H9 (cell line): ENCODE measurements at regions not wholly inside any gene's neighbourhood (a gene's known extent, or its start where the extent isn't known, plus 50 kb on each side); places are given as distances from the start of the nearest gene placed in this dataset.

Source experiments
- DNase-seq: peaks from one replicate; pipeline ENCODE4 v3.0.0-alpha.2; 2017
- H2AFZ ChIP-seq: one replicate; pipeline ENCODE4 v1.6.1; 2013; ENCODE audit warnings: mild to moderate bottlenecking, low read length, control low read depth, moderate library complexity
- H2AK5ac ChIP-seq: 2 replicates; pipeline ENCODE4 v1.6.1; 2013; ENCODE audit warnings: low read length, control low read depth, mixed read lengths; ENCODE audit not compliant: insufficient read length
- H2BK120ac ChIP-seq: one replicate; pipeline ENCODE4 v1.6.1; 2013; ENCODE audit warnings: low read depth, mild to moderate bottlenecking, low read length, control low read depth, inconsistent platforms; ENCODE audit not compliant: poor library complexity, severe bottlenecking
- H2BK12ac ChIP-seq: 2 replicates; pipeline ENCODE4 v1.6.1; 2013; ENCODE audit warnings: low read length, control low read depth, mixed read lengths, low read depth; ENCODE audit not compliant: insufficient read length
- H2BK15ac ChIP-seq: 2 replicates; pipeline ENCODE4 v1.6.1; 2013; ENCODE audit warnings: low read depth, low read length, control low read depth
- H2BK20ac ChIP-seq: one replicate; pipeline ENCODE4 v1.6.1; 2013; ENCODE audit warnings: low read depth, mild to moderate bottlenecking, low read length, control low read depth, inconsistent platforms; ENCODE audit not compliant: poor library complexity, severe bottlenecking
- H2BK5ac ChIP-seq: 2 replicates; pipeline ENCODE4 v1.6.1; 2013; ENCODE audit warnings: low read length, control low read depth, mixed read lengths; ENCODE audit not compliant: insufficient read length
- H3K14ac ChIP-seq: 2 replicates; pipeline ENCODE4 v1.6.1; 2013; ENCODE audit warnings: low read length, control low read depth; ENCODE audit not compliant: insufficient read depth
- H3K18ac ChIP-seq: 2 replicates; pipeline ENCODE4 v1.6.1; 2013; ENCODE audit warnings: low read depth, mild to moderate bottlenecking, mixed read lengths, low read length, control low read depth; ENCODE audit not compliant: insufficient read length
- H3K23ac ChIP-seq: 2 replicates; pipeline ENCODE4 v1.6.1; 2013; ENCODE audit warnings: low read length, control low read depth, mixed read lengths, low read depth; ENCODE audit not compliant: insufficient read length
- H3K23me2 ChIP-seq: 2 replicates; pipeline ENCODE4 v1.6.1; 2013; ENCODE audit warnings: low read depth, mild to moderate bottlenecking, mixed read lengths, low read length, control low read depth; ENCODE audit not compliant: insufficient read length, poor library complexity, severe bottlenecking
- H3K27ac ChIP-seq: 2 replicates; pipeline ENCODE4 v1.5.1; 2013; ENCODE audit warnings: low read length, control low read depth, mixed read lengths, low read depth; ENCODE audit not compliant: insufficient read length
- H3K27me3 ChIP-seq: 2 replicates; pipeline ENCODE4 v1.6.1; 2013; ENCODE audit warnings: low read length, control low read depth, inconsistent platforms; ENCODE audit not compliant: insufficient read depth
- H3K4ac ChIP-seq: 2 replicates; pipeline ENCODE4 v1.6.1; 2013; ENCODE audit warnings: low read depth, mild to moderate bottlenecking, control low read depth, inconsistent platforms, low read length, moderate library complexity
- H3K4me1 ChIP-seq: 2 replicates; pipeline ENCODE4 v1.6.1; 2013; ENCODE audit warnings: low read length, control low read depth, inconsistent platforms; ENCODE audit not compliant: insufficient read depth
- H3K4me2 ChIP-seq: 2 replicates; pipeline ENCODE4 v1.6.1; 2013; ENCODE audit warnings: low read length, control low read depth, mixed read lengths; ENCODE audit not compliant: insufficient read length, insufficient read depth
- H3K56ac ChIP-seq: 2 replicates; pipeline ENCODE4 v1.6.1; 2013; ENCODE audit warnings: low read depth, mild to moderate bottlenecking, mixed read lengths, low read length, control low read depth; ENCODE audit not compliant: insufficient read length
- H3K79me1 ChIP-seq: 2 replicates; pipeline ENCODE4 v1.6.1; 2013; ENCODE audit warnings: low read depth, mild to moderate bottlenecking, moderate library complexity, low read length, control low read depth, inconsistent platforms; ENCODE audit not compliant: insufficient read depth, poor library complexity, severe bottlenecking
- H3K79me2 ChIP-seq: 2 replicates; pipeline ENCODE4 v1.6.1; 2013; ENCODE audit warnings: low read length, control low read depth, inconsistent platforms; ENCODE audit not compliant: insufficient read depth
- H3K9ac ChIP-seq: 2 replicates; pipeline ENCODE4 v1.6.1; 2013; ENCODE audit warnings: low read length, control low read depth, mixed read lengths; ENCODE audit not compliant: insufficient read length; ENCODE audit errors: extremely low read depth
- H3K9me3 ChIP-seq: one replicate; pipeline ENCODE4 v1.6.1; 2013; ENCODE audit warnings: low read depth, low read length, inconsistent platforms; ENCODE audit not compliant: control insufficient read depth
- H3T11ph ChIP-seq: one replicate; pipeline ENCODE4 v1.6.1; 2013; ENCODE audit warnings: mild to moderate bottlenecking, low read length, control low read depth, inconsistent platforms
- H4K20me1 ChIP-seq: one replicate; pipeline ENCODE4 v1.6.1; 2013; ENCODE audit not compliant: control insufficient read depth, insufficient read length, insufficient read depth
- H4K5ac ChIP-seq: 2 replicates; pipeline ENCODE4 v1.6.1; 2013; ENCODE audit warnings: low read depth, mild to moderate bottlenecking, mixed read lengths, low read length, control low read depth; ENCODE audit not compliant: insufficient read length
- H4K8ac ChIP-seq: replicated peaks from 2 replicates; pipeline ENCODE4 v1.6.1; 2013; ENCODE audit warnings: low read length, control low read depth, mixed read lengths, low read depth; ENCODE audit not compliant: insufficient read length
- H4K91ac ChIP-seq: 2 replicates; pipeline ENCODE4 v1.6.1; 2013; ENCODE audit warnings: low read depth, mild to moderate bottlenecking, moderate library complexity, mixed read lengths, low read length, control low read depth; ENCODE audit not compliant: insufficient read length
- H3K27ac Mint-ChIP-seq, 3 experiments: 2 replicates in 2 of 3; 3 replicates in 1 of 3; pipeline ENCODE4 v1.8.0; 2020 to 2021; ENCODE audit warnings: mixed read lengths in 3 of 3, mild to moderate bottlenecking in 1 of 3, moderate library complexity in 1 of 3
- H3K27me3 Mint-ChIP-seq: 2 replicates; pipeline ENCODE4 v1.8.0; 2021; ENCODE audit warnings: low read depth, mild to moderate bottlenecking, moderate library complexity, mixed read lengths
- H3K36me3 Mint-ChIP-seq, 3 experiments: 2 replicates in 2 of 3; 3 replicates in 1 of 3; pipeline ENCODE4 v1.8.0; 2020 to 2021; ENCODE audit warnings: low read depth in 3 of 3, mixed read lengths in 3 of 3; ENCODE audit not compliant: insufficient read depth in 1 of 3
- H3K4me1 Mint-ChIP-seq, 2 experiments: 2 replicates each; pipeline ENCODE4 v1.8.0; 2020; ENCODE audit warnings: mixed read lengths in 2 of 2
- H3K4me3 Mint-ChIP-seq, 2 experiments: 2 replicates in 1 of 2; 3 replicates in 1 of 2; pipeline ENCODE4 v1.8.0; 2020 to 2021; ENCODE audit warnings: mild to moderate bottlenecking in 2 of 2, mixed read lengths in 2 of 2, moderate library complexity in 1 of 2
- H3K9me3 Mint-ChIP-seq, 2 experiments: 2 replicates in 1 of 2; 3 replicates in 1 of 2; pipeline ENCODE4 v1.8.0; 2020; ENCODE audit warnings: mild to moderate bottlenecking in 2 of 2, mixed read lengths in 2 of 2, moderate library complexity in 1 of 2
- WGBS: extraction: QIAGEN DNeasy Blood & Tissue Kit; methylation state at CpG from one replicate; pipeline ENCODE4 v1.1.7; 2013; ENCODE audit warnings: missing lambda C conversion rate, low lambda C conversion rate, mixed read lengths; ENCODE audit not compliant: insufficient read length; ENCODE audit errors: extremely low coverage; 5-methylcytosine and 5-hydroxymethylcytosine counted together
- TF ChIP-seq, protein P1 (sequence below): fragments of 200-600 bp; sonication (generic); conservative IDR thresholded peaks from 3 replicates; pipeline ENCODE4 v1.8.0; 2021; ENCODE audit warnings: antibody characterized with exemption, mild to moderate bottlenecking

DNA sequence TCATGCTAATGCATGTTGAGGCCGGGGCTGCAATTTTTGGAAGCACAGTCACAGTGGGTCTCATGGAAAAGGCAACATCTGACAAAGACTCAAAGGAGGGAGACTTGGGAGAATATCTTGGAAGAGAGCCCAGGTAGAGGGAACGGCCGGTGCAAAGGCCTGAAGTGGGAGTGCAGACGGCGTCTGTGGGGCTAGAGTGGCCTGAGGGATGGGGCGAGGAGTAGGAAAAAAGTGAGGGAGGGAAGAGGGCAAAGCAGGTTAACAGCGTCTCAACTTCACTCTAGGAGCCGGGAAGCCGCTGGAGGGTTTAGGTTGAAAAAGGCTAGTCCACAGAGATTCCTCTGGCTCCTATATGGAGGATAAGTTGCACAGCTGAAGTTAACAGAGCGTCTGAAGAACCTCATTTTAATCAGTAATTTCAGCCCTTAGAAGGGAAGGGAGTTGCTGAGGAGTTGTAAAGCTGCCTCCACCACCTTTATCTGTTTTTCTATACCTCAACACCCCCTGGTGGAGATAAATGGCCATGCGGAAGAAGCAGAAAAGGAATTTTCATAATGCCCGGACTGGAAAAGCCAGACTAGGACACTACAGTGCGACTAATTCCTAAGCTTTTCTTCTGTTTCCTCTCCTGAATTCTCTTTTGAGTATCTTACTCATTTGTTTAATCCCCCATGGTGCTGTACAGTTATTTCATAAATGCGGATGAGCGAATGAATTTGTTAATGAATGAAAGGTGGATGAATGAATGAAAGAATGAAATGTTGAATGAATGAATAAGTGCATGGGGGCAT, 78.7 kb upstream of the ZNF281 start:
- peaks cover 4% of the 10 kb centered on the region for H3K4me1 ChIP-seq
- no peak overlapping the region for H3K27ac ChIP-seq
- TF ChIP-seq, protein P1, sequence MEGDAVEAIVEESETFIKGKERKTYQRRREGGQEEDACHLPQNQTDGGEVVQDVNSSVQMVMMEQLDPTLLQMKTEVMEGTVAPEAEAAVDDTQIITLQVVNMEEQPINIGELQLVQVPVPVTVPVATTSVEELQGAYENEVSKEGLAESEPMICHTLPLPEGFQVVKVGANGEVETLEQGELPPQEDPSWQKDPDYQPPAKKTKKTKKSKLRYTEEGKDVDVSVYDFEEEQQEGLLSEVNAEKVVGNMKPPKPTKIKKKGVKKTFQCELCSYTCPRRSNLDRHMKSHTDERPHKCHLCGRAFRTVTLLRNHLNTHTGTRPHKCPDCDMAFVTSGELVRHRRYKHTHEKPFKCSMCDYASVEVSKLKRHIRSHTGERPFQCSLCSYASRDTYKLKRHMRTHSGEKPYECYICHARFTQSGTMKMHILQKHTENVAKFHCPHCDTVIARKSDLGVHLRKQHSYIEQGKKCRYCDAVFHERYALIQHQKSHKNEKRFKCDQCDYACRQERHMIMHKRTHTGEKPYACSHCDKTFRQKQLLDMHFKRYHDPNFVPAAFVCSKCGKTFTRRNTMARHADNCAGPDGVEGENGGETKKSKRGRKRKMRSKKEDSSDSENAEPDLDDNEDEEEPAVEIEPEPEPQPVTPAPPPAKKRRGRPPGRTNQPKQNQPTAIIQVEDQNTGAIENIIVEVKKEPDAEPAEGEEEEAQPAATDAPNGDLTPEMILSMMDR = peak; percentile 91
- H3K23ac ChIP-seq = no peak overlapping the region
- no peaks in the 10 kb centered on the region for H4K20me1 ChIP-seq
- no peak overlapping the region for H3K9ac ChIP-seq
- peak overlapping the region; percentile 85 for H2AFZ ChIP-seq
- H3K79me1 ChIP-seq = no peaks in the 10 kb centered on the region
- Mint-ChIP-seq H3K27me3 (peaks cover 11% of the 10 kb centered on the region), H3K27ac (no peak overlapping the region; a peak in 1 of 7 replicates), H3K36me3 (no peaks in the 10 kb centered on the region), H3K4me3 (peak overlapping the region; percentile 16 to 45; a peak in 4 of 5 replicates), H3K4me1 (peaks cover 10 to 17% of the 10 kb centered on the region in 2 experiments), H3K9me3 (no peaks in the 10 kb centered on the region)
- 95% methylated on average over 2 of the region's 15 CpGs for WGBS
- no peak overlapping the region for H3K18ac ChIP-seq
- peak overlapping the region; percentile 50 for H3K4me2 ChIP-seq
- H3K23me2 ChIP-seq = no peaks in the 10 kb centered on the region
- H2BK12ac ChIP-seq = no peak overlapping the region
- no peaks in the 10 kb centered on the region; the same call in 1 of the 2 replicates for H3K27me3 ChIP-seq
- H2BK120ac ChIP-seq = no peak overlapping the region
- H2BK20ac ChIP-seq = no peak overlapping the region
- H3K79me2 ChIP-seq = no peaks in the 10 kb centered on the region
- no peak overlapping the region for H2BK15ac ChIP-seq
- DNase-seq = peak; percentile 65
- H3K56ac ChIP-seq = no peak overlapping the region
- H3K14ac ChIP-seq = no peak overlapping the region
- H4K91ac ChIP-seq = no peak overlapping the region
- H3K9me3 ChIP-seq = no peaks in the 10 kb centered on the region
- H2BK5ac ChIP-seq = no peak overlapping the region
- no peak overlapping the region for H2AK5ac ChIP-seq
- H4K8ac ChIP-seq = no peak overlapping the region
- H4K5ac ChIP-seq = no peak overlapping the region
- H3K4ac ChIP-seq = no peak overlapping the region
- H3T11ph ChIP-seq = no peak overlapping the region
